HL-60 (cell line): ENCODE measurements at regions not wholly inside any gene's neighbourhood (a gene's known extent, or its start where the extent isn't known, plus 50 kb on each side); places are given as distances from the start of the nearest gene placed in this dataset.

Experiments used
- DNase-seq, 2 experiments: peaks; one replicate each; pipeline ENCODE4 v3.0.0-alpha.2; 2010 to 2020; ENCODE audit warnings: low read depth in 1 of 2, low spot score in 1 of 2
- H3K27ac ChIP-seq: fragments of 250-450 bp; sonication (Bioruptor Pico); replicated peaks from 2 replicates; pipeline ENCODE4 v1.5.1; 2020; ENCODE audit warnings: mild to moderate bottlenecking, moderate library complexity
- H3K27me3 ChIP-seq: fragments of 250-450 bp; sonication (Bioruptor Pico); 2 replicates; pipeline ENCODE4 v1.5.1; 2021; ENCODE audit warnings: mild to moderate bottlenecking, moderate library complexity; ENCODE audit not compliant: insufficient read depth, poor library complexity, severe bottlenecking
- H3K4me3 ChIP-seq: replicated peaks from 2 replicates; pipeline ENCODE4 v1.5.1; 2011; ENCODE audit warnings: mild to moderate bottlenecking, control low read depth, low read length; ENCODE audit not compliant: insufficient read depth
- CTCF ChIP-seq: IDR thresholded peaks from one replicate; pipeline ENCODE4 v1.5.1; 2011; ENCODE audit warnings: low read length, control low read depth, inconsistent platforms; ENCODE audit not compliant: insufficient read depth
- GABPA ChIP-seq: IDR thresholded peaks from 2 replicates; pipeline ENCODE4 v1.6.1; 2012; ENCODE audit warnings: low read depth
- POLR2AphosphoS5 ChIP-seq: IDR thresholded peaks from 2 replicates; pipeline ENCODE4 v1.6.1; 2012; ENCODE audit warnings: low read depth
- SPI1 ChIP-seq: IDR thresholded peaks from 2 replicates; pipeline ENCODE4 v1.6.1; 2012; ENCODE audit warnings: low read depth, mild to moderate bottlenecking, borderline replicate concordance
- TF ChIP-seq, protein P1 (sequence below): IDR thresholded peaks from 2 replicates; pipeline ENCODE4 v1.6.1; 2012; ENCODE audit warnings: low read depth; ENCODE audit not compliant: insufficient replicate concordance

DNA sequence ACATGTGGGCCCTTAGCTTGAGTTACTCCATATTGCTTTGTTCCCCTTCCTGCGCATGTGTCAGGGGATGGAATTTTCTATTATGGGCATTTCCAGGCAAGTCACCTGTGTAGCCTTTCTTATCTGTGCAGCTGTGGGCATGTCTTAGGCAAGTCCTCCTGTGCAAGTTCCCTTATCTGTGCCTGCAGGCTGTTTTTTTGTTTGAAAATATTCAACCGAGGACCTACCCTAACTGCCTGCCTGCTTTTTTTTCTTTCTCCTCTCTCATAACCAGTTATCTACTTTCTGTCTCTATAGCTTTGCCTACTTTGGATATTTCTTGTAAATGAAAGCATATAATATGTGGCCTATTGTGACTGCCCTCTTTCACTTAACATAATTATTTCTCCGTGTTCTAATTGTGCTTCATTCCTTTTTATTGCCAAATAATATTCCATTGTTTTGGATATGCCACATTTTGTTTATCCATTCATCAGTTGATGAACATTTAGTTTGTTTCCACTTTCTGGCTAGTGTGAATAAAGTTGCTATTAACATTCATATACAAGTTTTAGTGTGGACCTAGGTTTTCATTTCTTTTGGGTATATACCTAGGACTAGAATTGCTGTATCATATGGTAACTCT lies 83.6 kb upstream of the CADM1 start:
- H3K4me3 ChIP-seq, result no peak overlapping the region
- H3K27ac ChIP-seq, result no peak overlapping the region
- H3K27me3 ChIP-seq, result no peaks in the 10 kb centered on the region
- DNase-seq, result no peak
- no peak for TF ChIP-seq SPI1
- TF ChIP-seq, protein P1, sequence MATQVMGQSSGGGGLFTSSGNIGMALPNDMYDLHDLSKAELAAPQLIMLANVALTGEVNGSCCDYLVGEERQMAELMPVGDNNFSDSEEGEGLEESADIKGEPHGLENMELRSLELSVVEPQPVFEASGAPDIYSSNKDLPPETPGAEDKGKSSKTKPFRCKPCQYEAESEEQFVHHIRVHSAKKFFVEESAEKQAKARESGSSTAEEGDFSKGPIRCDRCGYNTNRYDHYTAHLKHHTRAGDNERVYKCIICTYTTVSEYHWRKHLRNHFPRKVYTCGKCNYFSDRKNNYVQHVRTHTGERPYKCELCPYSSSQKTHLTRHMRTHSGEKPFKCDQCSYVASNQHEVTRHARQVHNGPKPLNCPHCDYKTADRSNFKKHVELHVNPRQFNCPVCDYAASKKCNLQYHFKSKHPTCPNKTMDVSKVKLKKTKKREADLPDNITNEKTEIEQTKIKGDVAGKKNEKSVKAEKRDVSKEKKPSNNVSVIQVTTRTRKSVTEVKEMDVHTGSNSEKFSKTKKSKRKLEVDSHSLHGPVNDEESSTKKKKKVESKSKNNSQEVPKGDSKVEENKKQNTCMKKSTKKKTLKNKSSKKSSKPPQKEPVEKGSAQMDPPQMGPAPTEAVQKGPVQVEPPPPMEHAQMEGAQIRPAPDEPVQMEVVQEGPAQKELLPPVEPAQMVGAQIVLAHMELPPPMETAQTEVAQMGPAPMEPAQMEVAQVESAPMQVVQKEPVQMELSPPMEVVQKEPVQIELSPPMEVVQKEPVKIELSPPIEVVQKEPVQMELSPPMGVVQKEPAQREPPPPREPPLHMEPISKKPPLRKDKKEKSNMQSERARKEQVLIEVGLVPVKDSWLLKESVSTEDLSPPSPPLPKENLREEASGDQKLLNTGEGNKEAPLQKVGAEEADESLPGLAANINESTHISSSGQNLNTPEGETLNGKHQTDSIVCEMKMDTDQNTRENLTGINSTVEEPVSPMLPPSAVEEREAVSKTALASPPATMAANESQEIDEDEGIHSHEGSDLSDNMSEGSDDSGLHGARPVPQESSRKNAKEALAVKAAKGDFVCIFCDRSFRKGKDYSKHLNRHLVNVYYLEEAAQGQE, result no peak
- no peak for TF ChIP-seq CTCF
- no peak for TF ChIP-seq GABPA
- TF ChIP-seq POLR2AphosphoS5, result no peak

DNA sequence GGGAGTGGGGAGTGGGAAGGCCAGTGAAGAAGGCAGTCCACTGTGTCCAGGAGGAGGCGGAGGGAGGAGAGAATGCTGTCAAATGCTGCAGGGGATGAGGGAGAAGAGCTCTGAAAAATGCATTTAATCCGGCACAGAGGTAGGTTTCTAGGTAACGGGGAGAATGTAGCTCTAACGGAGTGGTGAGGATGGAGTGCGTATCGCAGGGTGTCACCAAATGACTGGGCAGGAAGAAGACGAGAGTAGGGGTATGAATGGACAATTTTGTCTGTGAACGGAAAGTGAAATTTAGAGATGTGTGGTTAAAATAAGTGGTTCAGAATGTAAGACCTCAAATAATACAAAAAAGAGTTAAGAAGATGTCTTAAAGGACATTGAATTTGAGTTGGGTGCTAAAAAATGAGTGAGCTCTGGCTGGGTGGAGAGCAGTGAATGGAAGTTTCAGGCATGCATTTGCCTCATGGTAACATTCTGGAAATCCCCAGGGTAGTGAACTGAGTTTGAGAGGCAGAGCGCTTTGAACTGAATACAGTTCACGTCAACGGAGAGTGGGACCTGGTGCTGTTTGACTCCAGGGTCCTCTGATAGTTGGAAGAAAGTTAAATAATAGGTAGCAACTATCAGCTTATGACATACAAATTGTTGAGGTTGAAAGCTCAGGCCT lies 81.3 kb upstream of the CADM1 start:
- Histone ChIP-seq H3K27me3 (no peaks in the 10 kb centered on the region), H3K4me3 (no peak overlapping the region), H3K27ac (no peak overlapping the region)
- no peak for DNase-seq
- TF ChIP-seq, protein P1, result no peak
- no peak for TF ChIP-seq GABPA
- no peak for TF ChIP-seq SPI1
- TF ChIP-seq POLR2AphosphoS5, result no peak
- TF ChIP-seq CTCF, result no peak

DNA sequence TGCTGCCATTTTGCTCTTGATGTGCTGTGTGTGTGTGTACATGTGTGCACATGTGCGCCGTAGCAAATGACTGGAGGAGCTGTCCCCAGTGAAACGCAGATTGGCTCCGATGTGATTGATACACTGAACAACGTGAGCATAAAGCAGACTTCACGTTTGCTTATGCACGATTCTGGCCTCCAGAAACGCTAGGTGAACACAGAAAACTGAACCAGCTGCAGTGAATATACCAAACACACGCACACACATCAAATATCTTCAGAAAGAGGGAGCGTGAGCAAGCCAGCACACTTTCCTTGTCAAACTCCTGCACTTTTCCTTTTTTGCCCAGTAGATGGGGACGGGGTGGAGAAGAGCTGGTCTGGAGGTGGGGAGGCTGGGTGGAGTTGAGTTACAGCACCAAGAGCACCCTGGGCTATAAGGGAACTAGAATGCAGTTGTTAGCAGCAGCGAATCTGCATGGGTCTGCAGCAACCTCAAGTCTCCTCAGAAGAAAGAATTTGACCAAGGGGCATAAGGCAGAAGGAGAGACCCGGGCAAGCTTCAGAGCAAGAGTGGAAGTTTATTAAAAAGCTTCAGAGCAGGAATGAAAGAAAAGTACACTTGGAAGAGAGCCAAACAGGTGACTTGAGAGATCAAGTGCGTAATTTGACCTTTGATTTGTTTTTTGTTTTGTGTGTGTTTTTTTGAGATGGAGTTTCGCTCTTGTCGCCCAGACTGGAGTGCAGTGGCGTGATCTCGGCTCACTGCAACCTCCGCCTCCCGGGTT lies 77.8 kb upstream of the CADM1 start:
- DNase-seq, result no peak
- TF ChIP-seq GABPA, result no peak
- no peak for TF ChIP-seq CTCF
- Histone ChIP-seq H3K27ac (no peak overlapping the region), H3K27me3 (no peaks in the 10 kb centered on the region), H3K4me3 (no peak overlapping the region)
